Amniotic epithelial cell (primary cell): ENCODE measurements at regions not wholly inside any gene's neighbourhood (a gene's known extent, or its start where the extent isn't known, plus 50 kb on each side); places are given as distances from the start of the nearest gene placed in this dataset.
"Not testable (repeated sequence)": the region's sequence is repeated elsewhere in the genome, so short reads cannot be mapped to it uniquely, and the experiment has no call there.

Experiments
- DNase-seq: peaks from one replicate; pipeline ENCODE4 v3.0.0-alpha.2; 2010; ENCODE audit warnings: low read depth

- no peak for DNase-seq
These were observed 226.0 kb downstream of the C7orf25 start for GRCh38 chr7:42685911-42686310.

DNA sequence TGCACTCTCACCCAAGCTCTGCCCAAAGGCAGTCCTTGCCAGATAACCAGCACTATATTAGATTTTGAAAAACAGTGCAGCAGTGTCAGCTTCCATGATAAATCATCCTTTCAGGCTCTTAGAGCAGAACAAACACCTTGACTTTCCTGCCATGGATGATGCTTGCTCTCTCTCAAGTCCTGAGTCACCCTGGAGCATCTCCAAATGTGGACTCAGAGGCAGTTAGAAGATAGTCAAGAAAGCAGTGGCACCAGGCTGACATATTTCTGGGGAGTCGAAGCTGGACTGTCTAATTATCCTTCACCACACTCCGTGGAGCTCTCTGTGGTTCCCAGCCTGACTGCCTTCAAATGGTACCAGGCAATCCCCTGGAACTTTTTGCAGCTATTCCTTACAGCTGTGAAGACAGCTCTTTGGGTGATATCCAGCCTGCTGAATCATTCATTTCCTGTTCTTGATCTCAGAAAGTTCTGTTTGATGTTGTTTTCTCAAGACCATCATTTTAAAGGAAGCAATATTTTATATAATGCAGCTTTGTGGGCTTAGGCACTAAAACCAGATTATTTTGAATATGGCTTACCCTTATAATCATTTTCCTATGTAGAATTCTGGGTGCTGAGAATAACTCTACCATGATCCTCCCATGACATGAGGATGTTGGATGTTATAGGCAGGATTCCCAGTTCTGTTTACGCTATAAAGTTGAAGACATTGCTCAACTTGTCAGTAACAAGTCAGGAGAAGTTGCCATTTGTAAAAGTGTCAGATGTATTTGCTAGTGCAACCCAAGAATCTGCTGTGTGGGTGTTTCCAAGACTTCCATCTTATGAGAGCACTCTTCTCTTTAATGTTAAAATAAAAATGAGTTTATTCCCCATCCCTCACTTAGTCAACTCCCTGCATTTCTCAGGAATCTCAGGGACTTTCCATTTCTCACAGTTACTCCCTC is 233.8 kb downstream of the C7orf25 start:
- DNase-seq, result peak; percentile 100

GRCh38 chr7:42674541-42674940 is 237.3 kb downstream of the C7orf25 start:
- no peak for DNase-seq

DNA sequence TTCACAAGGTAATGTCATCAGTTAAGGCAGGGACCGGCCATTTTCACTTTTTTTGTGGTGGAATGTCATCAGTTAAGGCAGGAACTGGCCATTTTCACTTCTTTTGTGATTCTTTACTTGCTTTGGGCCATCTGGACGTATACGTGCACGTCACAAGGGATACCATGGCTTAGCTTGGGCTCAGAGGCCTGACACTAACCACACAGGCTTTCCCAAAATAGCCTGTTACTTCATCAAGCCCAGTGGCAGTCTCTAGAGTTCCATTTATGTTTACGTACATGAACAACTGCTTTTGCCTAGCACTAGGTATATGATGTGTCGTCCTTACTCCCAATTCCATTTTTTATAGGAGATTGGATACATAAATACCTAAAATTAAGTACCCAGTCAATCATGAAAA is 237.9 kb downstream of the C7orf25 start:
- DNase-seq, result peak; percentile 2

GRCh38 chr7:42672339-42672999 is 239.4 kb downstream of the C7orf25 start:
- peak; percentile 21 for DNase-seq

DNA sequence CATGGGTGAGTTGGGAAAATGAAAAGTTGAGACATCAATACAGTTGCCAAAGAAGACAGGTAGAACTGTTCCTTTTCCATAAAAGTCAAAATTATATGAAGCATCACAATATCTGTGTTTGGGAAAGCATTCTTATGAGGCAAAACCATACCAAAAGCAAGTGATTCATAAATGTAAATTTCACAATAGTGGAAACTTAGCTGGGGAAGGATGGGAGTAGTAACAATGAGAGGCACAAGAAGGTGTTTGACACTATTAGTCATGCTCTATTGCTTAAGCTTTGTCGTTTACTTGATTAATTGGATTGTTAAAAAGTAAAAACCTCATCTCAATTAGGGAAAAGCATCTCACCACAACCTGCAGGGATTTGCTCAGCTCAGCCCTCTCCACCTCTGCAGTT is 240.2 kb downstream of the C7orf25 start:
- DNase-seq, result peak; percentile 92

DNA sequence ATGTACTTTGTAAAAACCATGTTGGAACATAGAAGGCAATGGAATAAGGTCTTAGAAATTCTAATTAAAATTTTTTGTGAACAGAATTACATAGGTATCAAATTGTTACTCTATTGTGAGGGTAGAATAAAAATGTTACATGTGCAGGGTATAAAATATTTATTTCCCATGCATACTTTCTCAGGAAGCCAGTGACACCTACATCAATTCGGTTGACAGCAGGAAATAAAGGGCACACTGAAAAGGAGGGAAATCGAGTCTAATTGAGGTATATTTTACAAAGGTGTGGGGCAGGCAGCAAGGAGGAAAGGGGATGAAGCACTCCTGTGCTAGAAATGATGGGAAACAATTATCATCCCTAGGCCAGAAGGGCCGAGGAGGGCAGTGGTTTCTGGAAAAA is 244.9 kb downstream of the C7orf25 start:
- DNase-seq, result no peak

DNA sequence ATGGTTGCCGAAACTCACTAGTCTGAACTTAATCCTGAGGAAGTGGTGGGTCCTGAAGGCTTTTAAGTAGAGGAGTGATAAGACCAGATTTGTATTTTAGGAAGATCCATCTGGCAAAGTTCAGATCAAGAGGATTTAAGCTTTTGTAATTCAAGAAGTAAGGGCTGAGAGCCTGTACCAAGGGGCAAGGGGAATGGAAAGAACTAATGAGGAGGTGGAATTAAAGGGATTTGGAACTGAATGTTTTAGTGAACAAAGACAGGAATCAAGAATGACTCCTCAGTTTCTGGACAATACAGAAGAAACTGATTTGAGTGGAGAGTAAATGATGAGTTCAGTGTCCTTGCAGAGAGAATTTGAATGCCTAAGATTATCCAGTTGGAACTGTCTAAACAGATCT is 249.0 kb downstream of the C7orf25 start:
- no peak for DNase-seq

- peak; percentile 78 for DNase-seq
These were observed 250.6 kb downstream of the C7orf25 start for GRCh38 chr7:42661312-42661711.

DNA sequence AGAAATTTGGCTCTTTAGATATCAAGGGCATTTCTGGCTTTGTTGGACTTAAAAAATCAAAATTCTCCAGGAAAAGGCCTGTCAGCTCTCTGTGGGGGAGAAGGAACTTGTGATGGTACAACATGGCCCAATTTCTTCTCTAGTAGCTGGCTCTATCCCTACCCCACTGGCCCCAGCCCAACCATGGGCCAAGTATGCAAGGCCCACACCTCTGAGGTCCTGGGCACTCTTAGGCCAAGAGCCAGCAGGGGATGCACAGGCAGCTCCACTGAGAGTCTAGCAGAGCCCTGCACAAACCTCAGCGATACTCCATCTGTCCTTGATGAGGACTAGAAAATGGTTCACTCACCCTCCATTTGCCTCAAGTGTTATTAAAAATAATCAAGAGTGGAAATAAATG is 261.2 kb downstream of the C7orf25 start:
- DNase-seq, result no peak

DNA sequence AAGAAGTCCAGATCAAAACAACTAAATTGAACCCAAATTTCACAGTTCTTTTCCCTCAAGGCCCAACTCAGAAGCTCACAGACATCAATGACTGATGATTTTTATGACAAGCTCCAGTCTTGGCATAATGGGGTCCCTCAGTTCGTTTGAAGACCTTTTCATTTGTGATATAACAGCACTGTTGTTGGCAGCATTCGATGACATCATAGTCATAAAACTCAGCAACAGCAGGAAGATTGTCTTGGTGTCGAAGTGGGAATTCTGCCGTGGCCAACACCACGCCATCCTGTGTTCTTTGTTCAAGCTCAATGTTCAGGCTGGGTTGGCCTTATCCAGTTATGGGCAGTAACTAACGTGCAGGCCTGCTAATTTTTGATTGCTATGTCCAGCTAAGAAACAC is 261.7 kb downstream of the C7orf25 start:
- no peak for DNase-seq

GRCh38 chr7:42645906-42646305 is 266.0 kb downstream of the C7orf25 start:
- peak; percentile 6 for DNase-seq

- DNase-seq, result no peak
These were observed 269.2 kb downstream of the C7orf25 start for GRCh38 chr7:42642699-42643098.

DNA sequence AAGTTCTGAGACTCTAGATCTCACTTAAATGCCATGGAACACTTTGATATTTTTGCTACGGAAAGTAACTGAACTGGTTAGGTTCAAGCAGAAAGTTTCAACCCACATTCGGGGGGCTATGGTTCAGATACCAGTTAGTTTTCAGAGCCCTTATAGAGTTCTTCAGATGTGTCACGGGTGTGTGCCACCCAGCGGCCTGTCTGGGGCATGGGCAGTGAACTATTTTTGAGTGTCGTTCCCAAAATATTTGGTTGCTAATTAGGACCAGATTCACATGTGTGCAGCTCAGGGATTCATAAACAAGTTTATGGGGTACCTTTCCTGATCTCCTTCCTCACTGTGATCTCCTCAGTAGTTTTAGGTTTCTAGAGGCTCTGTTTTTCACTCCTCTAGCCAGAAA is 271.9 kb downstream of the C7orf25 start:
- no peak for DNase-seq

DNA sequence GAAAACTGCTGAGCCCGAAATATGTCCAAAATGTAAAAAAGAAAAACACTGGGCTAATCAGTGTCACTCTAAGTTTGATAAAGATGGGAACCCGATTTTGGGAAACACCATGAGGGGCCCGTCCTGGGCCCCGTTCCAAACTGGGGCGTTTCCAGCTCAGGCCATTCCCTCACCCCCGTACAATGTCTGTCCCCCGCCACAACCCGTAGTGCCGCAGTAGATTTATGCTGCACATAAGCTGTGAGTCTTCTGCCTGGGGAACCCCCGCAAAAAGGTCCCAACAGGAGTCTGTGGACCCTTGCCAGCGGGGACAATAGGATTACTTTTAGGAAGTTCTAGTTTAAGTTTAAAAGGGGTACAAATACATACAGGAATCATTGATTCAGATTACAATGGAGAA is 275.5 kb downstream of the C7orf25 start:
- DNase-seq, result not testable (repeated sequence)

DNA sequence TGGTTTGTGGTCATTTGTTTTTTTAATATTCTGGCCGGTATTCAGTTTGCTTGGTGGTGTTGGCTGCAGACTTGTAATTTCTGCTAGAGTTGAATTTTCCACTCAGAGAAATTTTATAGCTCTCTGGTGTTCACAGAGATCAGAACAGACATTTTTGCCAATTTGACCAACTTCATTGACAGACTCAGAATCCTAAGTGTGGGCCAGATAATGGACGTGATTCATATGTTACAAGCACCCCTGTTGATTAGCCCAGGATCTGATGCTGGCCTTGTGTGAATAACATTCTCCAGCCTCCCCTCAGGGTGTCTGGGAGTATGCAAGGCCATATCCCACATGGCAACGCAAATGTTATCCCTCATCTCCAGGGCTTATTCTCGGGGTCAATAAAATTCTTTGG is 283.8 kb downstream of the C7orf25 start:
- DNase-seq, result no peak

GRCh38 chr7:42627626-42628025 is 284.2 kb downstream of the C7orf25 start:
- no peak for DNase-seq

- no peak for DNase-seq
These were observed 284.8 kb downstream of the C7orf25 start for GRCh38 chr7:42627101-42627500.

- no peak for DNase-seq
These were observed 286.4 kb downstream of the C7orf25 start for GRCh38 chr7:42625421-42625820.

- no peak for DNase-seq
These were observed 287.4 kb downstream of the C7orf25 start for GRCh38 chr7:42624471-42624870.

GRCh38 chr7:42621543-42622219 is 290.2 kb downstream of the C7orf25 start:
- DNase-seq, result no peak

- DNase-seq, result peak; percentile 62
These were observed 293.1 kb downstream of the C7orf25 start for GRCh38 chr7:42618651-42619360.
